NCI-H1105 treated with DMSO at 0.1 percent for 48 hours (cell line): ENCODE measurements at regions not wholly inside any gene's neighbourhood (a gene's known extent, or its start where the extent isn't known, plus 50 kb on each side); places are given as distances from the start of the nearest gene placed in this dataset.

Experiments used
- DNase-seq: peaks from one replicate; lab custom pipeline; 2025; lab: John Stamatoyannopoulos, UW

- no peak for DNase-seq
Measured at GRCh38 chr2:156697906-156698305, 261.7 kb downstream of the GPD2 start.

- no peak for DNase-seq
Measured at GRCh38 chr2:156700681-156701080, 264.5 kb downstream of the GPD2 start.

GRCh38 chr2:156702541-156702940 lies 266.4 kb downstream of the GPD2 start:
- DNase-seq, result no peak

- no peak for DNase-seq
Measured at GRCh38 chr2:156703642-156704041, 267.5 kb downstream of the GPD2 start.

GRCh38 chr2:156704132-156704531 lies 268.0 kb downstream of the GPD2 start:
- DNase-seq, result no peak

- DNase-seq, result no peak
Measured at GRCh38 chr2:156704617-156705016, 268.4 kb downstream of the GPD2 start.

- DNase-seq, result no peak
Measured at GRCh38 chr2:156706576-156706975, 270.4 kb downstream of the GPD2 start.

GRCh38 chr2:156708051-156708450 lies 271.9 kb downstream of the GPD2 start:
- DNase-seq, result no peak

GRCh38 chr2:156709091-156709490 lies 272.9 kb downstream of the GPD2 start:
- DNase-seq, result no peak

- no peak for DNase-seq
Measured at GRCh38 chr2:156719036-156719435, 282.9 kb downstream of the GPD2 start.

- no peak for DNase-seq
Measured at GRCh38 chr2:156727867-156728266, 291.7 kb downstream of the GPD2 start.

GRCh38 chr2:156728328-156728727 lies 292.1 kb downstream of the GPD2 start:
- no peak for DNase-seq

- DNase-seq, result no peak
Measured at GRCh38 chr2:156731506-156731905, 295.3 kb downstream of the GPD2 start.

GRCh38 chr2:156736950-156737349 lies 300.8 kb downstream of the GPD2 start:
- DNase-seq, result no peak

- no peak for DNase-seq
Measured at GRCh38 chr2:156739301-156739700, 303.1 kb downstream of the GPD2 start.

- no peak for DNase-seq
Measured at GRCh38 chr2:156745619-156746018, 309.4 kb downstream of the GPD2 start.

GRCh38 chr2:156748221-156748620 lies 312.0 kb downstream of the GPD2 start:
- DNase-seq, result no peak

- no peak for DNase-seq
Measured at GRCh38 chr2:156752042-156752441, 315.9 kb downstream of the GPD2 start.

GRCh38 chr2:156753766-156754165 lies 317.6 kb downstream of the GPD2 start:
- no peak for DNase-seq

GRCh38 chr2:156756516-156756915 lies 320.3 kb downstream of the GPD2 start:
- no peak for DNase-seq

GRCh38 chr2:156763174-156763573 lies 327.0 kb downstream of the GPD2 start:
- DNase-seq, result no peak

GRCh38 chr2:156765043-156765442 lies 328.9 kb downstream of the GPD2 start:
- no peak for DNase-seq

- no peak for DNase-seq
Measured at GRCh38 chr2:156765450-156765849, 329.3 kb downstream of the GPD2 start.

- DNase-seq, result no peak
Measured at GRCh38 chr2:156769802-156770201, 333.6 kb downstream of the GPD2 start.

GRCh38 chr2:156778916-156779315 lies 342.7 kb downstream of the GPD2 start:
- DNase-seq, result no peak
